Testis (tissue), 2 donors: ENCODE measurements at regions not wholly inside any gene's neighbourhood (a gene's known extent, or its start where the extent isn't known, plus 50 kb on each side); places are given as distances from the start of the nearest gene placed in this dataset.
"Not testable (repeated sequence)": the region's sequence is repeated elsewhere in the genome, so short reads cannot be mapped to it uniquely, and the experiment has no call there.

Experiments
- DNase-seq: peaks from one replicate; pipeline ENCODE4 v3.0.0-alpha.2; 2019
- H3K27ac ChIP-seq, 2 donors: fragments of 200-600 bp; sonication (generic); one replicate each; pipeline ENCODE4 v1.5.1; 2019
- H3K27me3 ChIP-seq: fragments of 200-600 bp; sonication (generic); one replicate; pipeline ENCODE4 v1.5.1; 2019
- H3K36me3 ChIP-seq: fragments of 200-600 bp; sonication (generic); one replicate; pipeline ENCODE4 v1.5.1; 2017; ENCODE audit warnings: low read depth; ENCODE audit errors: missing control alignments
- H3K4me1 ChIP-seq: fragments of 200-600 bp; sonication (generic); one replicate; pipeline ENCODE4 v1.5.1; 2019
- H3K4me3 ChIP-seq, 2 donors: fragments of 200-600 bp; sonication (generic); one replicate each; pipeline ENCODE4 v1.5.1; 2017 to 2019
- H3K9me3 ChIP-seq: fragments of 200-600 bp; sonication (generic); one replicate; pipeline ENCODE4 v1.5.1; 2017
- CTCF ChIP-seq, 3 experiments: fragments of 450-650 bp in 2 of 3; fragments of 200-600 bp in 1 of 3; sonication (generic) in 1 of 3; IDR thresholded peaks; one replicate each; pipeline ENCODE4 v1.5.1; 2016 to 2019; ENCODE audit warnings: antibody characterized with exemption in 3 of 3, mild to moderate bottlenecking in 2 of 3, moderate library complexity in 1 of 3
- POLR2A ChIP-seq: fragments of 450-650 bp; IDR thresholded peaks from one replicate; pipeline ENCODE4 v1.6.1; 2017; ENCODE audit warnings: antibody characterized with exemption, mild to moderate bottlenecking, moderate library complexity
- WGBS, 2 donors: methylation state at CpG; one replicate each; pipeline ENCODE4 v1.1.5; 2018; 5-methylcytosine and 5-hydroxymethylcytosine counted together
- intact Hi-C: fragments of 100-400 bp; cut with DNase I; formaldehyde crosslinking; loops from one replicate; pipeline ENCODE4 v1.15.1; 2023; ENCODE audit warnings: low total_unique reads

GRCh38 chr10:23780331-23780730 lies 341.5 kb downstream of the OTUD1 start:
- Histone ChIP-seq H3K9me3 (no peaks in the 10 kb centered on the region), H3K4me1 (no peaks in the 10 kb centered on the region), H3K27ac (no peak overlapping the region), H3K4me3 (no peak overlapping the region), H3K27me3 (no peaks in the 10 kb centered on the region), H3K36me3 (no peaks in the 10 kb centered on the region)
- intact Hi-C loops = no loop called here
- TF ChIP-seq POLR2A (no peak), CTCF (IDR thresholded peaks at IDR 0.05) (no peak)
- no peak for DNase-seq
- WGBS, 2 donors = 57 to 76% methylated on average over 1 of the region's 1 CpG

GRCh38 chr10:23786594-23786993 lies 347.7 kb downstream of the OTUD1 start:
- DNase-seq = no peak
- no peaks in the 10 kb centered on the region for H3K27me3 ChIP-seq
- no peak overlapping the region for H3K27ac ChIP-seq
- H3K4me1 ChIP-seq = no peaks in the 10 kb centered on the region
- TF ChIP-seq POLR2A = no peak
- no peak for TF ChIP-seq CTCF (IDR thresholded peaks at IDR 0.05)
- no peaks in the 10 kb centered on the region for H3K9me3 ChIP-seq
- WGBS, 2 donors = 91 to 100% methylated on average over 1 of the region's 1 CpG
- H3K36me3 ChIP-seq = no peaks in the 10 kb centered on the region
- intact Hi-C loops = no loop called here
- no peak overlapping the region for H3K4me3 ChIP-seq

GRCh38 chr10:23793577-23793976 lies 354.7 kb downstream of the OTUD1 start:
- no peaks in the 10 kb centered on the region for H3K9me3 ChIP-seq
- TF ChIP-seq CTCF (IDR thresholded peaks at IDR 0.05) (no peak), POLR2A (no peak)
- no peaks in the 10 kb centered on the region for H3K4me1 ChIP-seq
- H3K36me3 ChIP-seq = no peaks in the 10 kb centered on the region
- intact Hi-C loops = no loop called here
- no peak for DNase-seq
- WGBS, 2 donors = 44 to 49% methylated on average over 4 of the region's 4 CpGs
- H3K4me3 ChIP-seq = no peak overlapping the region
- H3K27ac ChIP-seq = no peak overlapping the region
- no peaks in the 10 kb centered on the region for H3K27me3 ChIP-seq

- H3K27ac ChIP-seq, H3K9me3 ChIP-seq, H3K27me3 ChIP-seq, H3K4me1 ChIP-seq, DNase-seq, H3K36me3 ChIP-seq, intact Hi-C loops, H3K4me3 ChIP-seq: not testable (repeated sequence)
- 68 to 79% methylated on average over 4 of the region's 4 CpGs for WGBS, 2 donors
Measured at GRCh38 chr10:23797452-23797851, 358.6 kb downstream of the OTUD1 start.

- Histone ChIP-seq H3K4me1 (no peaks in the 10 kb centered on the region), H3K36me3 (no peaks in the 10 kb centered on the region), H3K9me3 (no peaks in the 10 kb centered on the region), H3K27me3 (no peaks in the 10 kb centered on the region), H3K4me3 (no peak overlapping the region), H3K27ac (no peak overlapping the region)
- intact Hi-C loops = no loop called here
- TF ChIP-seq POLR2A = no peak
- TF ChIP-seq CTCF (IDR thresholded peaks at IDR 0.05) = no peak
- WGBS, 2 donors = 72 to 73% methylated on average over 2 of the region's 2 CpGs
- DNase-seq = no peak
Measured at GRCh38 chr10:23804125-23804524, 365.2 kb downstream of the OTUD1 start.
